A673 (cell line): ENCODE measurements at regions not wholly inside any gene's neighbourhood (a gene's known extent, or its start where the extent isn't known, plus 50 kb on each side); places are given as distances from the start of the nearest gene placed in this dataset.

Experiments used
- BruUV-seq: library from RNA; stranded (reverse); fragments of 400-500 nt; replicated peaks from 2 replicates; lab custom pipeline; 2021; lab: Mats Ljungman, UMichigan
- CTCF ChIA-PET: fragments of 300-600 bp; sonication (Branson Sonifier 250); formaldehyde crosslinking; loops from one replicate; lab custom pipeline; 2022; ENCODE audit warnings: antibody characterized with exemption; lab: Charles Lee
- POLR2A ChIA-PET: fragments of 300-600 bp; sonication (Branson Sonifier 250); formaldehyde crosslinking; loops from one replicate; lab custom pipeline; 2022; ENCODE audit warnings: antibody characterized with exemption; ENCODE audit not compliant: low non-redundant PET; lab: Charles Lee
- DNase-seq: peaks from one replicate; pipeline ENCODE4 v3.0.0-alpha.2; 2015; ENCODE audit warnings: low spot score
- H3K27ac ChIP-seq: fragments of 200-600 bp; sonication (generic); 2 replicates; pipeline ENCODE4 v1.5.1; 2016; ENCODE audit warnings: mixed run types, low read depth, mild to moderate bottlenecking, mixed read lengths, antibody characterized with exemption, low read length; ENCODE audit not compliant: poor library complexity, severe bottlenecking
- H3K27me3 ChIP-seq: fragments of 200-600 bp; sonication (generic); replicated peaks from 2 replicates; pipeline ENCODE4 v1.6.1; 2017; ENCODE audit warnings: mixed run types, low read depth, mild to moderate bottlenecking, mixed read lengths, antibody characterized with exemption, low read length; ENCODE audit not compliant: insufficient read depth, poor library complexity
- H3K36me3 ChIP-seq: fragments of 200-600 bp; sonication (generic); 2 replicates; pipeline ENCODE4 v1.6.1; 2016; ENCODE audit warnings: mixed run types, mild to moderate bottlenecking, mixed read lengths, antibody characterized with exemption, low read length; ENCODE audit not compliant: insufficient read depth, poor library complexity, severe bottlenecking
- H3K4me1 ChIP-seq: fragments of 200-600 bp; sonication (generic); 2 replicates; pipeline ENCODE4 v1.6.1; 2017; ENCODE audit warnings: mixed run types, mild to moderate bottlenecking, mixed read lengths, antibody characterized with exemption, low read length; ENCODE audit not compliant: insufficient read depth, poor library complexity, severe bottlenecking
- H3K4me3 ChIP-seq: fragments of 200-600 bp; sonication (generic); 2 replicates; pipeline ENCODE4 v1.5.1; 2016; ENCODE audit warnings: low read depth, mixed run types, mild to moderate bottlenecking, mixed read lengths, low read length; ENCODE audit not compliant: poor library complexity, severe bottlenecking
- H3K9me3 ChIP-seq: fragments of 200-600 bp; sonication (generic); 2 replicates; pipeline ENCODE4 v1.6.1; 2016; ENCODE audit warnings: mixed run types, low read depth, mild to moderate bottlenecking, mixed read lengths, antibody characterized with exemption, low read length; ENCODE audit not compliant: poor library complexity, severe bottlenecking
- EZH2 ChIP-seq: fragments of 200-600 bp; sonication (generic); IDR thresholded peaks from 2 replicates; pipeline ENCODE4 v1.6.1; 2017; ENCODE audit warnings: borderline replicate concordance, low read depth, mild to moderate bottlenecking, mixed read lengths, antibody characterized with exemption, low read length; ENCODE audit not compliant: poor library complexity, severe bottlenecking
- intact Hi-C: fragments of 100-400 bp; cut with micrococcal nuclease; formaldehyde crosslinking; loops from one replicate; pipeline ENCODE4 v1.10.0; 2022; ENCODE audit not compliant: unreplicated experiment
- TF ChIP-seq, protein P1 (sequence below): fragments of 300-800, 200-600 bp; sonication (generic); conservative IDR thresholded peaks from 2 replicates; pipeline ENCODE4 v1.5.1; 2017; ENCODE audit warnings: low read depth, mild to moderate bottlenecking, antibody characterized with exemption, low read length, moderate library complexity, mixed read lengths

DNA sequence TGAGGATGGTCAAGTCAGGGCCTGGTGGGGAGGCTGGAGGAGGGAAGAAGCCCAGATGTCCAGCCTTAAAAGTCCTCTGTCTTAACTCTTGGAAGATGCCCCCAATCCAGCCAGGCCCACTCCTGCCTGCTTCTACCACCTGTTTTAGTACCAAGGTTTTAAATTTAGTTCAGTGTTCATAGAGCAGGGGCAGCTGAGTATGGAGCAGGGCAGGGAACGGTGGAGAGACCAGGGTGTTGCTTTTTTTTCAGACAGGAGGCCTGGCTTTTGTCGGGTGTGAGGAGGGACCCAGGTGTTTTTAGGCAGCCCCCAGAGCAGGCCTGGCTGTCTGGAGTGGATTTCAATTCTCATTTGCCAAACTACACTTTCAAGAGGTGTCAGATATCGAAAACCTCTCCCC, 278.8 kb downstream of the CDC5L start:
- TF ChIP-seq EZH2: no peak
- no peak for DNase-seq
- ChIA-PET POLR2A (no interaction called here), CTCF (no interaction called here)
- intact Hi-C loops: no loop called here
- no peaks in the 10 kb centered on the region for H3K9me3 ChIP-seq
- BruUV-seq: no TSS peak
- peaks cover 57% of the 10 kb centered on the region for H3K4me1 ChIP-seq
- H3K36me3 ChIP-seq: no peaks in the 10 kb centered on the region
- no peak overlapping the region for H3K27ac ChIP-seq
- H3K4me3 ChIP-seq: no peak overlapping the region
- no peaks in the 10 kb centered on the region for H3K27me3 ChIP-seq

DNA sequence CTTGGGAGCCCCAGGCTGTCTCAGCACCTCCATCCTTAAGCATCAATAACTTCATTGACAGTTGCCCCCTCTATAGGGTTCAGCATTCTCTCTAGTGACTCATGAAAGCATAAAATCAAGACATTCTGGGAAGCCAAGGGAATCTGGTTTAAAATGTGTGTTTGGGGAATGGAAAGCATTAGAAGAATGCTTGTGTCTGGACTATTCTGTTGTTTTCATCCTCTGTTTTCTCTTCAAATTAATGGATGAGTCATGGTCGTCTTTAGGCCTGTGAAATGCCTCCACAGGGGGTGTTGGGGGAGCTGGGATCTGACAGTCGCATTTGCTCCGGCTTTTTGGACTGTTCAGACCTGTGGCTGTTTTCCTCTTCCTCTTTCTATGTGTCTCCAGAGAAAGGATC, 279.7 kb downstream of the CDC5L start:
- DNase-seq: peak; percentile 91
- H3K36me3 ChIP-seq: no peaks in the 10 kb centered on the region
- peaks cover 51% of the 10 kb centered on the region for H3K4me1 ChIP-seq
- H3K9me3 ChIP-seq: no peaks in the 10 kb centered on the region
- TF ChIP-seq, protein P1, sequence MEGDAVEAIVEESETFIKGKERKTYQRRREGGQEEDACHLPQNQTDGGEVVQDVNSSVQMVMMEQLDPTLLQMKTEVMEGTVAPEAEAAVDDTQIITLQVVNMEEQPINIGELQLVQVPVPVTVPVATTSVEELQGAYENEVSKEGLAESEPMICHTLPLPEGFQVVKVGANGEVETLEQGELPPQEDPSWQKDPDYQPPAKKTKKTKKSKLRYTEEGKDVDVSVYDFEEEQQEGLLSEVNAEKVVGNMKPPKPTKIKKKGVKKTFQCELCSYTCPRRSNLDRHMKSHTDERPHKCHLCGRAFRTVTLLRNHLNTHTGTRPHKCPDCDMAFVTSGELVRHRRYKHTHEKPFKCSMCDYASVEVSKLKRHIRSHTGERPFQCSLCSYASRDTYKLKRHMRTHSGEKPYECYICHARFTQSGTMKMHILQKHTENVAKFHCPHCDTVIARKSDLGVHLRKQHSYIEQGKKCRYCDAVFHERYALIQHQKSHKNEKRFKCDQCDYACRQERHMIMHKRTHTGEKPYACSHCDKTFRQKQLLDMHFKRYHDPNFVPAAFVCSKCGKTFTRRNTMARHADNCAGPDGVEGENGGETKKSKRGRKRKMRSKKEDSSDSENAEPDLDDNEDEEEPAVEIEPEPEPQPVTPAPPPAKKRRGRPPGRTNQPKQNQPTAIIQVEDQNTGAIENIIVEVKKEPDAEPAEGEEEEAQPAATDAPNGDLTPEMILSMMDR: no peak
- BruUV-seq: no TSS peak
- no peak overlapping the region for H3K4me3 ChIP-seq
- POLR2A ChIA-PET: no interaction called here
- CTCF ChIA-PET: no interaction called here
- no peak overlapping the region for H3K27ac ChIP-seq
- no peaks in the 10 kb centered on the region for H3K27me3 ChIP-seq
- intact Hi-C loops: no loop called here

DNA sequence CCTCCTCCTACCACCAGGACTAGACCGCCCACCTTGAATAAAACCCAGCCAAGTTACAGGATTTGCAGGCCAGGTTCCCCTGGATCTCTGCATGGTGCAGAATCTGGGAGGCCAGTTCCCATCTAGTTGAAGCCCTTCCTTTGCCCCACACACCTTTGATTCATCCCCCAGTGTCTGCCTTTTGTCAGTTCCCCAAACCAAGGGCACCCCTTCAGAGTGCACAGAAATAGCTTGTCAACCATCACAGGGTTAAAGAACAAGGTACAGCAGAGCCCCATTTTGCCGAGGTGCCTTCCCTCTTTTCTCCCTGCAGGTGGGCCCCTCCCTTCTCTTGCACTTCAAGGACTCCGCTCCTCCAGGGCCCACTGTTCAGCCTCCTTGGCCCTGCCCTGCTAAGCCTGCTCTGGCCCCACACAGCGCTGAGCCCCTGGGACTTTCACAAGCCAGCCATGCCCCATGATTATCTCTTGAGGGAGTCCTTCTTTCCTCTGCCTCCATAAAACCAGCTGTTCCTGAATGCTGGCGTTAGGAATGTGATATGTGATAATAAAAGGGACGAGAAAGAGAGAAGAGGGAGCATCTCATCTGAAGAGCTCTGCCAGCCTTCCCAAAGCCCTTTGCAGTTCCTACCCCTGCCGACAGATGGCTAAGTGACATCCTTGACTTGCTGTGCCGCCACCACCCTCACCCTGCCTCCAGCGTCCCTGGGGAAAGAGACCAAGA, 280.3 kb downstream of the CDC5L start:
- no TSS peak for BruUV-seq
- POLR2A ChIA-PET: no interaction called here
- H3K27ac ChIP-seq: no peak overlapping the region

More for the DNA sequence above, 280.3 kb downstream of the CDC5L start:
- Histone ChIP-seq H3K4me1 (peaks cover 45% of the 10 kb centered on the region), H3K36me3 (no peaks in the 10 kb centered on the region), H3K4me3 (no peak overlapping the region), H3K9me3 (no peaks in the 10 kb centered on the region), H3K27me3 (no peaks in the 10 kb centered on the region)
- intact Hi-C loops: no loop called here
- TF ChIP-seq EZH2: no peak
- TF ChIP-seq, protein P1: 0 out of 2 replicates have a peak, but pooled peaks have one; percentile 16
- no peak for DNase-seq
- CTCF ChIA-PET: no interaction called here
